Loucy (cell line): ENCODE measurements at regions not wholly inside any gene's neighbourhood (a gene's known extent, or its start where the extent isn't known, plus 50 kb on each side); places are given as distances from the start of the nearest gene placed in this dataset.

Experiments
- EZH2phosphoT487 ChIP-seq: fragments of 200-600 bp; IDR thresholded peaks from 2 replicates; pipeline ENCODE4 v1.6.1; 2018; ENCODE audit warnings: antibody characterized with exemption, mild to moderate bottlenecking, moderate library complexity, borderline replicate concordance
- TF ChIP-seq, protein P1 (sequence below): fragments of 200-600 bp; sonication (generic); conservative IDR thresholded peaks from 2 replicates; pipeline ENCODE4 v1.5.1; 2014; ENCODE audit warnings: mild to moderate bottlenecking, antibody characterized with exemption, low read length

DNA sequence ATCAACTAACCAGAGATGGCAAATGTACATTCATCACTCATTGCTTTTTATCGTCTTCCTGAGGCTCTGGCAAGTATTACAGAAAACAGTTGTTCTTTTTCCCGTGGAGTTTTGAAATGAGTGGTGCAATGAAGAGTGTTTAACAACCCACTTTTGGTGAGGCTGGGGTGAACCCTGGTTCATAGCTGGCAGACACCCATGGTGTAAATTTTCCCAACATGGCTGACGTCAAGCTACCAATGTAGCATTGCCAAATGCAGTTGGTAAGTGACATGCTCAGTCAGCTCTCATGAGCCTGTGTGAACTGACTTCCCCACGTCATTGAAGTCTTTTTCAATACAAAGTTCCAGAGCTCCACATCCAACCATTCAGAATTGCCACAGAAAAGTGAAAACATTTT is 386.2 kb downstream of the TMEM114 start:
- TF ChIP-seq, protein P1, sequence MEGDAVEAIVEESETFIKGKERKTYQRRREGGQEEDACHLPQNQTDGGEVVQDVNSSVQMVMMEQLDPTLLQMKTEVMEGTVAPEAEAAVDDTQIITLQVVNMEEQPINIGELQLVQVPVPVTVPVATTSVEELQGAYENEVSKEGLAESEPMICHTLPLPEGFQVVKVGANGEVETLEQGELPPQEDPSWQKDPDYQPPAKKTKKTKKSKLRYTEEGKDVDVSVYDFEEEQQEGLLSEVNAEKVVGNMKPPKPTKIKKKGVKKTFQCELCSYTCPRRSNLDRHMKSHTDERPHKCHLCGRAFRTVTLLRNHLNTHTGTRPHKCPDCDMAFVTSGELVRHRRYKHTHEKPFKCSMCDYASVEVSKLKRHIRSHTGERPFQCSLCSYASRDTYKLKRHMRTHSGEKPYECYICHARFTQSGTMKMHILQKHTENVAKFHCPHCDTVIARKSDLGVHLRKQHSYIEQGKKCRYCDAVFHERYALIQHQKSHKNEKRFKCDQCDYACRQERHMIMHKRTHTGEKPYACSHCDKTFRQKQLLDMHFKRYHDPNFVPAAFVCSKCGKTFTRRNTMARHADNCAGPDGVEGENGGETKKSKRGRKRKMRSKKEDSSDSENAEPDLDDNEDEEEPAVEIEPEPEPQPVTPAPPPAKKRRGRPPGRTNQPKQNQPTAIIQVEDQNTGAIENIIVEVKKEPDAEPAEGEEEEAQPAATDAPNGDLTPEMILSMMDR, result no peak
- no peak for TF ChIP-seq EZH2phosphoT487
